ENCODE measurements at regions not wholly inside any gene's neighbourhood (a gene's known extent, or its start where the extent isn't known, plus 50 kb on each side); places are given as distances from the start of the nearest gene placed in this dataset.
"Not testable (repeated sequence)": the region's sequence is repeated elsewhere in the genome, so short reads cannot be mapped to it uniquely, and the experiment has no call there.

GRCh38 chrX:106415276-106415895 lies 196.4 kb upstream of the RADX start:
- ATAC-seq (no peak), DNase-seq (ENCODE audit: low spot score in 2 of 2) (no peak)
- Mint-ChIP-seq H3K4me3 (no peak overlapping the region), H3K27ac (no peak overlapping the region), H3K4me1 (no peaks in the 10 kb centered on the region), H3K36me3 (no peaks in the 10 kb centered on the region), H3K9me3 (no peaks in the 10 kb centered on the region)

GRCh38 chrX:106436691-106437090 lies 175.1 kb upstream of the RADX start:
- H3K27ac Mint-ChIP-seq = no peak overlapping the region
- no peaks in the 10 kb centered on the region for H3K4me1 Mint-ChIP-seq
- DNase-seq (ENCODE audit: low spot score in 2 of 2) (no peak), ATAC-seq (no peak)
- no peak overlapping the region for H3K4me3 Mint-ChIP-seq
- no peaks in the 10 kb centered on the region for H3K36me3 Mint-ChIP-seq
- H3K9me3 Mint-ChIP-seq = no peaks in the 10 kb centered on the region

GRCh38 chrX:106437407-106437806 lies 174.4 kb upstream of the RADX start:
- Mint-ChIP-seq H3K4me1 (no peaks in the 10 kb centered on the region), H3K36me3 (no peaks in the 10 kb centered on the region), H3K9me3 (no peaks in the 10 kb centered on the region), H3K27ac (no peak overlapping the region), H3K4me3 (no peak overlapping the region)
- ATAC-seq = no peak
- no peak for DNase-seq (ENCODE audit: low spot score in 2 of 2)

GRCh38 chrX:106450405-106450804 lies 161.4 kb upstream of the RADX start:
- Mint-ChIP-seq H3K9me3 (no peaks in the 10 kb centered on the region), H3K36me3 (no peaks in the 10 kb centered on the region)

GRCh38 chrX:106451933-106452332 lies 159.8 kb upstream of the RADX start:
- no peak for ATAC-seq
- H3K4me1 Mint-ChIP-seq = no peaks in the 10 kb centered on the region
- no peak overlapping the region for H3K4me3 Mint-ChIP-seq
- H3K9me3 Mint-ChIP-seq = no peaks in the 10 kb centered on the region
- H3K36me3 Mint-ChIP-seq = no peaks in the 10 kb centered on the region
- H3K27ac Mint-ChIP-seq = no peak overlapping the region
- no peak for DNase-seq (ENCODE audit: low spot score in 2 of 2)

More at GRCh38 chrX:106450405-106450804, 161.4 kb upstream of the RADX start:
- ATAC-seq (no peak), DNase-seq (ENCODE audit: low spot score in 2 of 2) (no peak)
- H3K4me1 Mint-ChIP-seq = no peaks in the 10 kb centered on the region
- no peak overlapping the region for H3K27ac Mint-ChIP-seq
- no peak overlapping the region for H3K4me3 Mint-ChIP-seq

- DNase-seq (ENCODE audit: low spot score in 2 of 2) (no peak), ATAC-seq (no peak)
- Mint-ChIP-seq H3K36me3 (no peaks in the 10 kb centered on the region), H3K27ac (no peak overlapping the region), H3K4me1 (no peaks in the 10 kb centered on the region), H3K9me3 (no peaks in the 10 kb centered on the region), H3K4me3 (no peak overlapping the region)
Observed at GRCh38 chrX:106454991-106455390, 156.8 kb upstream of the RADX start.

- Mint-ChIP-seq H3K27ac (no peak overlapping the region), H3K9me3 (no peaks in the 10 kb centered on the region), H3K4me3 (no peak overlapping the region), H3K4me1 (no peaks in the 10 kb centered on the region), H3K36me3 (no peaks in the 10 kb centered on the region)
- ATAC-seq (no peak), DNase-seq (ENCODE audit: low spot score in 2 of 2) (no peak)
Observed at GRCh38 chrX:106457802-106458201, 154.0 kb upstream of the RADX start.

GRCh38 chrX:106467422-106467821 lies 144.4 kb upstream of the RADX start:
- Mint-ChIP-seq H3K4me3 (no peak overlapping the region), H3K36me3 (no peaks in the 10 kb centered on the region), H3K4me1 (no peaks in the 10 kb centered on the region), H3K27ac (no peak overlapping the region), H3K9me3 (no peaks in the 10 kb centered on the region)
- no peak for ATAC-seq
- no peak for DNase-seq (ENCODE audit: low spot score in 2 of 2)

- DNase-seq (ENCODE audit: low spot score in 2 of 2) = no peak
- no peak for ATAC-seq
- H3K36me3 Mint-ChIP-seq = no peaks in the 10 kb centered on the region
- H3K9me3 Mint-ChIP-seq = no peaks in the 10 kb centered on the region
- H3K27ac Mint-ChIP-seq = no peak overlapping the region
- H3K4me3 Mint-ChIP-seq = no peak overlapping the region
- no peaks in the 10 kb centered on the region for H3K4me1 Mint-ChIP-seq
Observed at GRCh38 chrX:106467943-106468342, 143.8 kb upstream of the RADX start.

- H3K9me3 Mint-ChIP-seq = no peaks in the 10 kb centered on the region
- no peaks in the 10 kb centered on the region for H3K4me1 Mint-ChIP-seq
- DNase-seq (ENCODE audit: low spot score in 2 of 2) (no peak), ATAC-seq (no peak)
- H3K27ac Mint-ChIP-seq = no peak overlapping the region
- no peak overlapping the region for H3K4me3 Mint-ChIP-seq
- H3K36me3 Mint-ChIP-seq = no peaks in the 10 kb centered on the region
Observed at GRCh38 chrX:106468433-106468832, 143.3 kb upstream of the RADX start.

- Mint-ChIP-seq H3K4me1 (peaks cover 12% of the 10 kb centered on the region), H3K36me3 (no peaks in the 10 kb centered on the region), H3K4me3 (no peak overlapping the region), H3K9me3 (no peaks in the 10 kb centered on the region), H3K27ac (no peak overlapping the region)
- DNase-seq (ENCODE audit: low spot score in 2 of 2) (no peak), ATAC-seq (no peak)
Observed at GRCh38 chrX:106479920-106480319, 131.9 kb upstream of the RADX start.

- Mint-ChIP-seq H3K9me3 (no peaks in the 10 kb centered on the region), H3K4me3 (no peak overlapping the region), H3K4me1 (peaks cover 19% of the 10 kb centered on the region), H3K27ac (no peak overlapping the region), H3K36me3 (no peaks in the 10 kb centered on the region)
- peak; percentile 22 to 59 for DNase-seq (ENCODE audit: low spot score in 2 of 2)
- no peak for ATAC-seq
Observed at GRCh38 chrX:106481341-106481740, 130.4 kb upstream of the RADX start.

GRCh38 chrX:106484233-106484632 lies 127.5 kb upstream of the RADX start:
- Mint-ChIP-seq H3K27ac (peak overlapping the region; percentile 58), H3K36me3 (no peaks in the 10 kb centered on the region), H3K4me3 (peak overlapping the region; percentile 48), H3K9me3 (no peaks in the 10 kb centered on the region), H3K4me1 (peaks cover 19% of the 10 kb centered on the region)
- ATAC-seq (peak; percentile 97), DNase-seq (ENCODE audit: low spot score in 2 of 2) (peak in 1 of 2 donors; percentile 48)

GRCh38 chrX:106493210-106493816 lies 118.5 kb upstream of the RADX start:
- H3K36me3 Mint-ChIP-seq; H3K9me3 Mint-ChIP-seq; H3K27ac Mint-ChIP-seq; H3K4me1 Mint-ChIP-seq; ATAC-seq; H3K4me3 Mint-ChIP-seq; DNase-seq (ENCODE audit: low spot score in 2 of 2): not testable (repeated sequence)

- no peaks in the 10 kb centered on the region for H3K36me3 Mint-ChIP-seq
- DNase-seq (ENCODE audit: low spot score in 2 of 2) (no peak), ATAC-seq (no peak)
- H3K4me1 Mint-ChIP-seq = no peaks in the 10 kb centered on the region
- no peak overlapping the region for H3K27ac Mint-ChIP-seq
- peaks cover 4% of the 10 kb centered on the region for H3K9me3 Mint-ChIP-seq
- no peak overlapping the region for H3K4me3 Mint-ChIP-seq
Observed at GRCh38 chrX:106499473-106499872, 112.3 kb upstream of the RADX start.

- Mint-ChIP-seq H3K27ac (no peak overlapping the region), H3K9me3 (no peaks in the 10 kb centered on the region), H3K4me3 (no peak overlapping the region), H3K36me3 (no peaks in the 10 kb centered on the region), H3K4me1 (no peaks in the 10 kb centered on the region)
- no peak for DNase-seq (ENCODE audit: low spot score in 2 of 2)
- ATAC-seq = no peak
Observed at GRCh38 chrX:106510713-106511403, 100.9 kb upstream of the RADX start.
